DOHH2 (cell line): ENCODE measurements at regions not wholly inside any gene's neighbourhood (a gene's known extent, or its start where the extent isn't known, plus 50 kb on each side); places are given as distances from the start of the nearest gene placed in this dataset.

Source experiments
- H3F3A ChIP-seq: fragments of 200-600 bp; sonication (generic), shearing (Covaris generic); 2 replicates; pipeline ENCODE4 v1.6.0; 2016; ENCODE audit warnings: antibody characterized with exemption, mild to moderate bottlenecking; ENCODE audit not compliant: control insufficient read depth, insufficient read depth
- H3K27ac ChIP-seq: fragments of 200-600 bp; sonication (generic); 2 replicates; pipeline ENCODE4 v1.5.1; 2014; ENCODE audit warnings: low read depth, mild to moderate bottlenecking, low read length, moderate library complexity
- H3K27me3 ChIP-seq: fragments of 200-600 bp; sonication (generic); 2 replicates; pipeline ENCODE4 v1.6.1; 2014; ENCODE audit warnings: mild to moderate bottlenecking, low read length, mixed read lengths; ENCODE audit not compliant: control insufficient read depth
- H3K36me3 ChIP-seq: fragments of 200-600 bp; sonication (generic); 2 replicates; pipeline ENCODE4 v1.6.1; 2014; ENCODE audit warnings: mild to moderate bottlenecking, low read length, moderate library complexity, mixed read lengths; ENCODE audit not compliant: control insufficient read depth
- H3K4me1 ChIP-seq: fragments of 200-600 bp; sonication (generic); 2 replicates; pipeline ENCODE4 v1.6.1; 2014; ENCODE audit warnings: mild to moderate bottlenecking, low read length, mixed read lengths; ENCODE audit not compliant: control insufficient read depth
- H3K4me2 ChIP-seq: fragments of 200-600 bp; sonication (generic); 2 replicates; pipeline ENCODE4 v1.6.0; 2014; ENCODE audit warnings: mild to moderate bottlenecking, low read length, moderate library complexity
- H3K4me3 ChIP-seq: fragments of 200-600 bp; sonication (generic); 2 replicates; pipeline ENCODE4 v1.5.1; 2014; ENCODE audit warnings: mild to moderate bottlenecking, low read length, mixed read lengths
- H3K79me2 ChIP-seq: fragments of 200-600 bp; sonication (generic); 2 replicates; pipeline ENCODE4 v1.6.1; 2014; ENCODE audit warnings: mild to moderate bottlenecking, low read length, mixed read lengths; ENCODE audit not compliant: control insufficient read depth
- H3K9me2 ChIP-seq: fragments of 200-600 bp; sonication (generic); replicated peaks from 2 replicates; pipeline ENCODE4 v1.6.1; 2014; ENCODE audit warnings: mild to moderate bottlenecking, low read length, mixed read lengths; ENCODE audit not compliant: control insufficient read depth
- H3K9me3 ChIP-seq: fragments of 200-600 bp; sonication (generic); 2 replicates; pipeline ENCODE4 v1.6.1; 2014; ENCODE audit warnings: antibody characterized with exemption, low read length, mixed read lengths; ENCODE audit not compliant: control insufficient read depth, insufficient read depth
- H4K20me1 ChIP-seq: fragments of 200-600 bp; sonication (generic); 2 replicates; pipeline ENCODE4 v1.6.0; 2014; ENCODE audit warnings: low read depth, mild to moderate bottlenecking, antibody characterized with exemption, low read length, moderate library complexity; ENCODE audit not compliant: control insufficient read depth, insufficient read depth
- CTCF ChIP-seq: fragments of 200-600 bp; sonication (generic); IDR thresholded peaks from one replicate; pipeline ENCODE4 v1.5.1; 2014; ENCODE audit warnings: antibody characterized with exemption, mild to moderate bottlenecking, low read depth, low read length; ENCODE audit not compliant: poor library complexity, severe bottlenecking
- EZH2phosphoT487 ChIP-seq: fragments of 200-600 bp; sonication (generic); IDR thresholded peaks from 2 replicates; pipeline ENCODE4 v1.6.1; 2017; ENCODE audit warnings: borderline replicate concordance, mild to moderate bottlenecking, antibody characterized with exemption, low read length, moderate library complexity, mixed read lengths

GRCh38 chr2:54024576-54024975, 53.8 kb upstream of the PSME4 start:
- Histone ChIP-seq H3K9me3 (peaks cover 5% of the 10 kb centered on the region; the same call in 1 of the 2 replicates), H3K4me2 (no peak overlapping the region), H3K4me1 (no peaks in the 10 kb centered on the region), H3K79me2 (no peaks in the 10 kb centered on the region), H3K27me3 (no peaks in the 10 kb centered on the region), H4K20me1 (no peaks in the 10 kb centered on the region), H3K27ac (no peak overlapping the region), H3K36me3 (no peaks in the 10 kb centered on the region), H3K4me3 (no peak overlapping the region), H3F3A (no peaks in the 10 kb centered on the region), H3K9me2 (no peaks in the 10 kb centered on the region)
- TF ChIP-seq CTCF: no peak
- no peak for TF ChIP-seq EZH2phosphoT487

- Histone ChIP-seq H3K4me3 (no peak overlapping the region), H3K4me2 (no peak overlapping the region), H3K4me1 (no peaks in the 10 kb centered on the region), H3K9me2 (no peaks in the 10 kb centered on the region), H3K27ac (no peak overlapping the region), H4K20me1 (no peaks in the 10 kb centered on the region), H3F3A (no peaks in the 10 kb centered on the region), H3K9me3 (peaks cover 5% of the 10 kb centered on the region; the same call in 1 of the 2 replicates), H3K79me2 (no peaks in the 10 kb centered on the region), H3K27me3 (no peaks in the 10 kb centered on the region), H3K36me3 (no peaks in the 10 kb centered on the region)
- no peak for TF ChIP-seq EZH2phosphoT487
- no peak for TF ChIP-seq CTCF
These were observed 50.9 kb upstream of the PSME4 start for GRCh38 chr2:54021702-54022101.

- H3K4me2 ChIP-seq: no peak overlapping the region
- no peaks in the 10 kb centered on the region for H3F3A ChIP-seq
These were observed 50.1 kb upstream of the PSME4 start for GRCh38 chr2:54020793-54021414.

More at GRCh38 chr2:54020793-54021414, 50.1 kb upstream of the PSME4 start:
- no peaks in the 10 kb centered on the region for H3K79me2 ChIP-seq
- H4K20me1 ChIP-seq: no peaks in the 10 kb centered on the region
- no peaks in the 10 kb centered on the region for H3K4me1 ChIP-seq
- H3K4me3 ChIP-seq: no peak overlapping the region
- H3K27ac ChIP-seq: no peak overlapping the region
- H3K9me3 ChIP-seq: peaks cover 5% of the 10 kb centered on the region; the same call in 1 of the 2 replicates
- H3K27me3 ChIP-seq: no peaks in the 10 kb centered on the region
- no peaks in the 10 kb centered on the region for H3K36me3 ChIP-seq
- no peaks in the 10 kb centered on the region for H3K9me2 ChIP-seq
- TF ChIP-seq EZH2phosphoT487 (no peak), CTCF (no peak)
